ENCODE measurements at regions not wholly inside any gene's neighbourhood (a gene's known extent, or its start where the extent isn't known, plus 50 kb on each side); places are given as distances from the start of the nearest gene placed in this dataset.

DNA sequence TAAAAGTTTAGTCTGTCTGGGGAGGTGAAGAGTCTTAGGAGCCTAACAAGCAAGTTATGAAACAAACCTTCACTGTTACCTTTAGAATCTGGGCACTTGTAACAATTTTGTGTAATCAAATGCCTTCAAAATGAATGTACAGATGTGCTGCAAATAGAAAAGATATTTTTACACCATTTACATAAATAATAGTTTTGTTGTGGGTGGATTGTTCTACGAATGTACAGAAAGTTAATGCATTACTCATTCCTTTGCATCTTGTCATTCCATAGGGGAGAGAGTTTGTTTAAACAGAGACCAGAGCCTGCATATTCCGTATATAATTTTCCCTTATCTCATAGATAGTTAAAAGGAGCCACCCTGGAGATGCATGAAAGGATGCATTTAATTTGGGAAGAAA lies 576.9 kb upstream of the SGCD start:
- TF ChIP-seq, protein P1, sequence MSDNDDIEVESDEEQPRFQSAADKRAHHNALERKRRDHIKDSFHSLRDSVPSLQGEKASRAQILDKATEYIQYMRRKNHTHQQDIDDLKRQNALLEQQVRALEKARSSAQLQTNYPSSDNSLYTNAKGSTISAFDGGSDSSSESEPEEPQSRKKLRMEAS (IDR thresholded peaks at IDR 0.05; ENCODE audit: insufficient read depth, insufficient read length): no peak
- TF ChIP-seq, protein P2, sequence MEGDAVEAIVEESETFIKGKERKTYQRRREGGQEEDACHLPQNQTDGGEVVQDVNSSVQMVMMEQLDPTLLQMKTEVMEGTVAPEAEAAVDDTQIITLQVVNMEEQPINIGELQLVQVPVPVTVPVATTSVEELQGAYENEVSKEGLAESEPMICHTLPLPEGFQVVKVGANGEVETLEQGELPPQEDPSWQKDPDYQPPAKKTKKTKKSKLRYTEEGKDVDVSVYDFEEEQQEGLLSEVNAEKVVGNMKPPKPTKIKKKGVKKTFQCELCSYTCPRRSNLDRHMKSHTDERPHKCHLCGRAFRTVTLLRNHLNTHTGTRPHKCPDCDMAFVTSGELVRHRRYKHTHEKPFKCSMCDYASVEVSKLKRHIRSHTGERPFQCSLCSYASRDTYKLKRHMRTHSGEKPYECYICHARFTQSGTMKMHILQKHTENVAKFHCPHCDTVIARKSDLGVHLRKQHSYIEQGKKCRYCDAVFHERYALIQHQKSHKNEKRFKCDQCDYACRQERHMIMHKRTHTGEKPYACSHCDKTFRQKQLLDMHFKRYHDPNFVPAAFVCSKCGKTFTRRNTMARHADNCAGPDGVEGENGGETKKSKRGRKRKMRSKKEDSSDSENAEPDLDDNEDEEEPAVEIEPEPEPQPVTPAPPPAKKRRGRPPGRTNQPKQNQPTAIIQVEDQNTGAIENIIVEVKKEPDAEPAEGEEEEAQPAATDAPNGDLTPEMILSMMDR (IDR thresholded peaks at IDR 0.05; ENCODE audit: extremely low read depth in 1 of 2, insufficient read depth in 1 of 2, low read depth in 1 of 2, low read length in 2 of 2): no peak
- TF ChIP-seq POLR2AphosphoS5 (IDR thresholded peaks at IDR 0.05; ENCODE audit: insufficient read depth, low read depth, low read length): no peak
- no peak for TF ChIP-seq POLR2A (IDR thresholded peaks at IDR 0.05; ENCODE audit: low read depth, low read length)

Measured in endothelial cell of umbilical vein (primary cell).